OCI-LY3 (cell line): ENCODE measurements at regions not wholly inside any gene's neighbourhood (a gene's known extent, or its start where the extent isn't known, plus 50 kb on each side); places are given as distances from the start of the nearest gene placed in this dataset.

Source experiments
- EZH2phosphoT487 ChIP-seq: fragments of 200-600 bp; shearing (Covaris generic); IDR thresholded peaks from 2 replicates; pipeline ENCODE4 v1.6.1; 2018; ENCODE audit warnings: antibody characterized with exemption, mixed run types, low read depth
- TF ChIP-seq, protein P1 (sequence below): fragments of 200-600, 300-600 bp; sonication (generic); IDR thresholded peaks from 2 replicates; pipeline ENCODE4 v1.5.1; 2014; ENCODE audit warnings: antibody characterized with exemption, low read length, low read depth

- TF ChIP-seq, protein P1, sequence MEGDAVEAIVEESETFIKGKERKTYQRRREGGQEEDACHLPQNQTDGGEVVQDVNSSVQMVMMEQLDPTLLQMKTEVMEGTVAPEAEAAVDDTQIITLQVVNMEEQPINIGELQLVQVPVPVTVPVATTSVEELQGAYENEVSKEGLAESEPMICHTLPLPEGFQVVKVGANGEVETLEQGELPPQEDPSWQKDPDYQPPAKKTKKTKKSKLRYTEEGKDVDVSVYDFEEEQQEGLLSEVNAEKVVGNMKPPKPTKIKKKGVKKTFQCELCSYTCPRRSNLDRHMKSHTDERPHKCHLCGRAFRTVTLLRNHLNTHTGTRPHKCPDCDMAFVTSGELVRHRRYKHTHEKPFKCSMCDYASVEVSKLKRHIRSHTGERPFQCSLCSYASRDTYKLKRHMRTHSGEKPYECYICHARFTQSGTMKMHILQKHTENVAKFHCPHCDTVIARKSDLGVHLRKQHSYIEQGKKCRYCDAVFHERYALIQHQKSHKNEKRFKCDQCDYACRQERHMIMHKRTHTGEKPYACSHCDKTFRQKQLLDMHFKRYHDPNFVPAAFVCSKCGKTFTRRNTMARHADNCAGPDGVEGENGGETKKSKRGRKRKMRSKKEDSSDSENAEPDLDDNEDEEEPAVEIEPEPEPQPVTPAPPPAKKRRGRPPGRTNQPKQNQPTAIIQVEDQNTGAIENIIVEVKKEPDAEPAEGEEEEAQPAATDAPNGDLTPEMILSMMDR: no peak
- TF ChIP-seq EZH2phosphoT487: no peak
Observed at GRCh38 chr5:96121364-96121763, 159.7 kb upstream of the ELL2 start.
